DND-41 (cell line): ENCODE measurements at regions not wholly inside any gene's neighbourhood (a gene's known extent, or its start where the extent isn't known, plus 50 kb on each side); places are given as distances from the start of the nearest gene placed in this dataset.

ENCODE experiments used
- CTCF ChIP-seq: IDR thresholded peaks from 2 replicates; pipeline ENCODE4 v1.5.1; 2012; ENCODE audit warnings: borderline replicate concordance, low read length, moderate library complexity, mild to moderate bottlenecking; ENCODE audit not compliant: poor library complexity, severe bottlenecking; ENCODE audit errors: extremely low read depth
- EZH2 ChIP-seq: IDR thresholded peaks from 3 replicates; pipeline ENCODE4 v1.6.1; 2012; ENCODE audit warnings: borderline replicate concordance, low read depth, mild to moderate bottlenecking, moderate library complexity, low read length, inconsistent platforms; ENCODE audit not compliant: severe bottlenecking

DNA sequence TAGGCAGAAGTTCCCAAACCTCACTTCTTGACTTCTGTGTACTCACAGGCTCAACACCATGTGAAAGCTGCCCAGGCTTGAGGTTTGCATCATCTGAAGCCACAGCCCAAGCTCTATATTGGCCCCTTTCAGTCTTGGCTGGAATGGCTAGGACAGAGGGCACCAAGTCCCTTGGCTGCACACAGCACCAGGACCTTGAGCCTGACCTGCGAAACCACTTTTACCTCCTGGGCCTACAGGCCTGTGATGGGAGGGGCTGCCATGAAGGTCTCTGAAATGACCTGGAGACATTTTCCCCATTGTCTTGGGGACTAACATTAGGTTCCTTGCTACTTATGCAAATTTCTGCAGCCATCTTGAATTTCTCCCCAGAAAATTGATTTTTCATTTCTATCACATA, 288.3 kb upstream of the ZC3H12C start:
- no peak for TF ChIP-seq CTCF
- TF ChIP-seq EZH2: no peak
